CD8-positive, alpha-beta memory T cell (primary cell): ENCODE measurements at regions not wholly inside any gene's neighbourhood (a gene's known extent, or its start where the extent isn't known, plus 50 kb on each side); places are given as distances from the start of the nearest gene placed in this dataset.

Experiments
- CTCF ChIA-PET: fragments of 350-600 bp; sonication (Branson Sonifier 250); formaldehyde crosslinking; loops from one replicate; lab custom pipeline; 2021; ENCODE audit warnings: antibody characterized with exemption; lab: Charles Lee
- POLR2A ChIA-PET: fragments of 350-600 bp; sonication (Branson Sonifier 250); formaldehyde crosslinking; loops from one replicate; lab custom pipeline; 2021; ENCODE audit warnings: antibody characterized with exemption; lab: Charles Lee
- DNase-seq, 5 donors: peaks; one replicate each; pipeline versions ENCODE4 v3.0.0 to v3.0.0-alpha.2; 2020 to 2022; ENCODE audit warnings: mixed read lengths in 1 of 5
- H3K27ac ChIP-seq: one replicate; pipeline ENCODE4 v1.7.0; 2013; ENCODE audit warnings: low read depth, mild to moderate bottlenecking, low read length, moderate library complexity
- H3K27me3 ChIP-seq: 2 replicates; pipeline ENCODE4 v1.7.0; 2013; ENCODE audit warnings: low read length, mild to moderate bottlenecking; ENCODE audit not compliant: insufficient read depth, poor library complexity, severe bottlenecking
- H3K36me3 ChIP-seq: 2 replicates; pipeline ENCODE4 v1.7.0; 2013; ENCODE audit warnings: mild to moderate bottlenecking, low read length, moderate library complexity; ENCODE audit not compliant: insufficient read depth
- H3K4me1 ChIP-seq: 2 replicates; pipeline ENCODE4 v1.7.0; 2013; ENCODE audit warnings: mild to moderate bottlenecking, low read length, moderate library complexity; ENCODE audit not compliant: insufficient read depth
- H3K4me3 ChIP-seq: 2 replicates; pipeline ENCODE4 v1.7.0; 2013; ENCODE audit warnings: mild to moderate bottlenecking, low read length
- H3K9me3 ChIP-seq: 2 replicates; pipeline ENCODE4 v1.7.0; 2013; ENCODE audit warnings: mild to moderate bottlenecking, low read length
- H3K27ac Mint-ChIP-seq, 8 donors: one replicate each; pipeline ENCODE4 v1.8.0; 2020 to 2021; ENCODE audit warnings: mixed read lengths in 8 of 8, mild to moderate bottlenecking in 6 of 8, inconsistent platforms in 3 of 8, moderate library complexity in 3 of 8
- H3K27me3 Mint-ChIP-seq, 2 donors: one replicate each; pipeline ENCODE4 v1.8.0; 2020 to 2021; ENCODE audit warnings: mixed read lengths in 2 of 2, mild to moderate bottlenecking in 1 of 2, moderate library complexity in 1 of 2
- H3K36me3 Mint-ChIP-seq, 3 donors: one replicate each; pipeline ENCODE4 v1.8.0; 2020 to 2021; ENCODE audit warnings: mixed read lengths in 3 of 3, inconsistent platforms in 1 of 3, mild to moderate bottlenecking in 1 of 3
- H3K4me1 Mint-ChIP-seq, 3 donors: one replicate each; pipeline ENCODE4 v1.8.0; 2020 to 2021; ENCODE audit warnings: mixed read lengths in 3 of 3, inconsistent platforms in 1 of 3, mild to moderate bottlenecking in 1 of 3
- H3K4me3 Mint-ChIP-seq, 7 donors: one replicate each; pipeline ENCODE4 v1.8.0; 2020 to 2021; ENCODE audit warnings: mixed read lengths in 7 of 7, mild to moderate bottlenecking in 6 of 7, moderate library complexity in 4 of 7, inconsistent platforms in 2 of 7
- H3K9me3 Mint-ChIP-seq, 5 donors: one replicate each; pipeline ENCODE4 v1.8.0; 2020 to 2022; ENCODE audit warnings: mixed read lengths in 5 of 5, mild to moderate bottlenecking in 3 of 5, moderate library complexity in 2 of 5, inconsistent platforms in 1 of 5

GRCh38 chr11:79829891-79830290 lies 389.1 kb upstream of the TENM4 start:
- Mint-ChIP-seq H3K27ac (no peak overlapping the region), H3K9me3 (peaks cover 2 to 12% (median 4%) of the 10 kb centered on the region in 5 donors), H3K36me3 (no peaks in the 10 kb centered on the region), H3K27me3 (no peaks in the 10 kb centered on the region), H3K4me3 (no peak overlapping the region), H3K4me1 (no peaks in the 10 kb centered on the region)
- no peak for DNase-seq
- Histone ChIP-seq H3K27ac (no peak overlapping the region), H3K4me3 (no peak overlapping the region), H3K27me3 (no peaks in the 10 kb centered on the region), H3K36me3 (no peaks in the 10 kb centered on the region), H3K4me1 (no peaks in the 10 kb centered on the region), H3K9me3 (no peaks in the 10 kb centered on the region)
- ChIA-PET CTCF (no interaction called here), POLR2A (no interaction called here)

- Mint-ChIP-seq H3K27ac (no peak overlapping the region), H3K9me3 (peaks cover 0 to 6% (median 2%) of the 10 kb centered on the region in 5 donors), H3K27me3 (no peaks in the 10 kb centered on the region), H3K4me3 (no peak overlapping the region), H3K36me3 (no peaks in the 10 kb centered on the region), H3K4me1 (no peaks in the 10 kb centered on the region)
- CTCF ChIA-PET: no interaction called here
- no peak overlapping the region for H3K4me3 ChIP-seq
- H3K9me3 ChIP-seq: no peaks in the 10 kb centered on the region
- H3K27ac ChIP-seq: no peak overlapping the region
- DNase-seq: no peak
- no peaks in the 10 kb centered on the region for H3K4me1 ChIP-seq
- H3K27me3 ChIP-seq: no peaks in the 10 kb centered on the region
- H3K36me3 ChIP-seq: no peaks in the 10 kb centered on the region
- POLR2A ChIA-PET: no interaction called here
These were observed 381.9 kb upstream of the TENM4 start for GRCh38 chr11:79822766-79823165.

- Mint-ChIP-seq H3K4me3 (no peak overlapping the region), H3K36me3 (no peaks in the 10 kb centered on the region), H3K9me3 (peaks cover 5 to 27% (median 15%) of the 10 kb centered on the region in 5 donors), H3K27ac (no peak overlapping the region), H3K27me3 (no peaks in the 10 kb centered on the region), H3K4me1 (no peaks in the 10 kb centered on the region)
- H3K27ac ChIP-seq: no peak overlapping the region
- no peaks in the 10 kb centered on the region for H3K4me1 ChIP-seq
- ChIA-PET CTCF (no interaction called here), POLR2A (no interaction called here)
- no peak overlapping the region for H3K4me3 ChIP-seq
- H3K36me3 ChIP-seq: no peaks in the 10 kb centered on the region
- H3K9me3 ChIP-seq: no peaks in the 10 kb centered on the region
- no peak for DNase-seq
- H3K27me3 ChIP-seq: no peaks in the 10 kb centered on the region
These were observed 372.7 kb upstream of the TENM4 start for GRCh38 chr11:79813551-79813950.

- H3K36me3 ChIP-seq: no peaks in the 10 kb centered on the region
- H3K27me3 ChIP-seq: no peaks in the 10 kb centered on the region
- no peaks in the 10 kb centered on the region for H3K36me3 Mint-ChIP-seq
- no peaks in the 10 kb centered on the region for H3K4me1 ChIP-seq
- no peaks in the 10 kb centered on the region for H3K9me3 ChIP-seq
- no peaks in the 10 kb centered on the region for H3K4me1 Mint-ChIP-seq
- H3K9me3 Mint-ChIP-seq: peaks cover 4 to 15% (median 11%) of the 10 kb centered on the region in 5 donors
- no peak overlapping the region for H3K27ac Mint-ChIP-seq
- H3K4me3 ChIP-seq: no peak overlapping the region
- H3K4me3 Mint-ChIP-seq: no peak overlapping the region
- DNase-seq: no peak
- ChIA-PET CTCF (no interaction called here), POLR2A (no interaction called here)
- no peaks in the 10 kb centered on the region for H3K27me3 Mint-ChIP-seq
- no peak overlapping the region for H3K27ac ChIP-seq
These were observed 368.7 kb upstream of the TENM4 start for GRCh38 chr11:79809487-79809886.

- no peak overlapping the region for H3K4me3 Mint-ChIP-seq
- ChIA-PET CTCF (no interaction called here), POLR2A (no interaction called here)
- Histone ChIP-seq H3K36me3 (no peaks in the 10 kb centered on the region), H3K27me3 (no peaks in the 10 kb centered on the region), H3K4me1 (no peaks in the 10 kb centered on the region), H3K9me3 (no peaks in the 10 kb centered on the region), H3K4me3 (no peak overlapping the region), H3K27ac (no peak overlapping the region)
- no peaks in the 10 kb centered on the region for H3K36me3 Mint-ChIP-seq
- no peak for DNase-seq
- H3K27me3 Mint-ChIP-seq: no peaks in the 10 kb centered on the region
- H3K27ac Mint-ChIP-seq: no peak overlapping the region
- no peaks in the 10 kb centered on the region for H3K4me1 Mint-ChIP-seq
- peaks cover 5 to 22% (median 7%) of the 10 kb centered on the region in 5 donors for H3K9me3 Mint-ChIP-seq
These were observed 366.7 kb upstream of the TENM4 start for GRCh38 chr11:79807506-79807905.

GRCh38 chr11:79796704-79797103 lies 355.9 kb upstream of the TENM4 start:
- H3K27ac Mint-ChIP-seq: no peak overlapping the region
- H3K4me3 Mint-ChIP-seq: no peak overlapping the region
- no peaks in the 10 kb centered on the region for H3K36me3 Mint-ChIP-seq

GRCh38 chr11:79794484-79795393 lies 353.9 kb upstream of the TENM4 start:
- no peak for DNase-seq
- ChIA-PET POLR2A (no interaction called here), CTCF (no interaction called here)
- Histone ChIP-seq H3K27me3 (no peaks in the 10 kb centered on the region), H3K9me3 (no peaks in the 10 kb centered on the region), H3K4me3 (no peak overlapping the region), H3K27ac (no peak overlapping the region), H3K4me1 (no peaks in the 10 kb centered on the region), H3K36me3 (no peaks in the 10 kb centered on the region)
- Mint-ChIP-seq H3K9me3 (peaks cover 2 to 21% (median 10%) of the 10 kb centered on the region in 5 donors), H3K36me3 (no peaks in the 10 kb centered on the region), H3K27me3 (no peaks in the 10 kb centered on the region), H3K27ac (no peak overlapping the region), H3K4me3 (no peak overlapping the region), H3K4me1 (no peaks in the 10 kb centered on the region)

More at GRCh38 chr11:79796704-79797103, 355.9 kb upstream of the TENM4 start:
- Histone ChIP-seq H3K27ac (no peak overlapping the region), H3K36me3 (no peaks in the 10 kb centered on the region), H3K4me1 (no peaks in the 10 kb centered on the region), H3K9me3 (no peaks in the 10 kb centered on the region), H3K27me3 (no peaks in the 10 kb centered on the region), H3K4me3 (no peak overlapping the region)
- Mint-ChIP-seq H3K9me3 (peaks cover 5 to 21% (median 14%) of the 10 kb centered on the region in 5 donors), H3K4me1 (no peaks in the 10 kb centered on the region), H3K27me3 (no peaks in the 10 kb centered on the region)
- ChIA-PET POLR2A (no interaction called here), CTCF (no interaction called here)
- no peak for DNase-seq

GRCh38 chr11:79794057-79794456 lies 353.2 kb upstream of the TENM4 start:
- ChIA-PET POLR2A (no interaction called here), CTCF (no interaction called here)
- H3K4me3 Mint-ChIP-seq: no peak overlapping the region
- Histone ChIP-seq H3K4me3 (no peak overlapping the region), H3K9me3 (no peaks in the 10 kb centered on the region), H3K36me3 (no peaks in the 10 kb centered on the region), H3K27ac (no peak overlapping the region), H3K4me1 (no peaks in the 10 kb centered on the region), H3K27me3 (no peaks in the 10 kb centered on the region)
- no peaks in the 10 kb centered on the region for H3K36me3 Mint-ChIP-seq
- peaks cover 2 to 21% (median 11%) of the 10 kb centered on the region in 5 donors for H3K9me3 Mint-ChIP-seq
- H3K4me1 Mint-ChIP-seq: no peaks in the 10 kb centered on the region
- H3K27me3 Mint-ChIP-seq: no peaks in the 10 kb centered on the region
- H3K27ac Mint-ChIP-seq: no peak overlapping the region
- DNase-seq: no peak
